ENCODE measurements at regions not wholly inside any gene's neighbourhood (a gene's known extent, or its start where the extent isn't known, plus 50 kb on each side); places are given as distances from the start of the nearest gene placed in this dataset.

- Histone ChIP-seq H3K4ac (replicated peaks; ENCODE audit: insufficient read length, low read depth, low read length) (no peak overlapping the region), H4K5ac (ENCODE audit: insufficient read length, low read depth, low read length) (no peak overlapping the region), H3K27ac (ENCODE audit: low read depth, low read length) (no peak overlapping the region), H3K18ac (ENCODE audit: extremely low read depth, low read length) (no peak overlapping the region), H3K4me3 (ENCODE audit: extremely low read depth in 1 of 4, insufficient read depth in 2 of 4, low read depth in 3 of 4, low read length in 4 of 4) (no peak overlapping the region), H3K36me3 (ENCODE audit: control insufficient read depth in 2 of 4, insufficient read depth in 4 of 4, low read length in 3 of 4) (no peaks in the 10 kb centered on the region), H4K8ac (ENCODE audit: extremely low read depth, insufficient read depth, low read length) (no peak overlapping the region), H3K79me2 (ENCODE audit: control insufficient read depth in 1 of 2, insufficient read depth in 2 of 2, low read length in 2 of 2) (no peaks in the 10 kb centered on the region), H3K14ac (ENCODE audit: insufficient read length) (no peak overlapping the region), H2AK5ac (ENCODE audit: low read depth, low read length) (no peak overlapping the region), H3K23ac (ENCODE audit: insufficient read length) (no peak overlapping the region), H2BK15ac (ENCODE audit: low read length) (no peak overlapping the region), H4K91ac (replicated peaks; ENCODE audit: insufficient read length, low read length) (no peak overlapping the region), H3K4me1 (replicated peaks in 1 of 4; ENCODE audit: control insufficient read depth in 3 of 4, insufficient read depth in 4 of 4, low read length in 3 of 4) (peaks cover 0 to 6% (median 0%) of the 10 kb centered on the region in 4 experiments; a peak in 2 of 7 replicates), H2BK12ac (ENCODE audit: low read depth, low read length) (no peak overlapping the region), H2BK20ac (ENCODE audit: low read length) (no peak overlapping the region), H4K20me1 (replicated peaks in 1 of 2; ENCODE audit: control insufficient read depth in 1 of 2, insufficient read depth in 2 of 2, low read length in 2 of 2) (no peaks in the 10 kb centered on the region), H3K4me2 (ENCODE audit: insufficient read depth in 1 of 2, low read depth in 2 of 2, low read length in 2 of 2) (no peak overlapping the region), H3K27me3 (replicated peaks in 1 of 4; ENCODE audit: control insufficient read depth in 3 of 4, extremely low read depth in 1 of 4, insufficient read depth in 3 of 4, low read length in 3 of 4) (peaks cover 0 to 6% (median 2%) of the 10 kb centered on the region in 4 experiments; a peak in 2 of 7 replicates), H2BK120ac (replicated peaks; ENCODE audit: low read depth, low read length) (no peak overlapping the region), H3K79me1 (ENCODE audit: low read depth, low read length) (no peaks in the 10 kb centered on the region), H2AFZ (ENCODE audit: low read length) (no peak overlapping the region), H2BK5ac (ENCODE audit: low read depth, low read length) (no peak overlapping the region), H3K9me3 (ENCODE audit: insufficient read depth in 2 of 2, low read depth in 1 of 2, low read length in 1 of 2) (no peaks in the 10 kb centered on the region), H3K56ac (replicated peaks; ENCODE audit: insufficient read length, low read depth, low read length) (no peak overlapping the region), H3K9ac (replicated peaks in 1 of 4; ENCODE audit: extremely low read depth in 1 of 4, low read depth in 3 of 4, low read length in 3 of 4) (no peak overlapping the region), H3K23me2 (ENCODE audit: low read depth, low read length) (no peaks in the 10 kb centered on the region)
- DNase-seq (ENCODE audit: low read depth in 1 of 2, low spot score in 2 of 2): no peak
- FAIRE-seq: no peak
- 73% methylated on average over 3 of the region's 4 CpGs; no CpG with 5 or more reads in 1 of the 2 experiments for WGBS, 2 experiments (ENCODE audit: extremely low coverage in 1 of 2, insufficient coverage in 1 of 2, insufficient read length in 1 of 2, insufficient replicate concordance in 2 of 2, low coverage in 1 of 2, low lambda C conversion rate in 2 of 2, missing lambda C conversion rate in 1 of 2)
- TF ChIP-seq FOSL1 (IDR thresholded peaks at IDR 0.05; ENCODE audit: insufficient read depth, low read depth, low read length): no peak
- TF ChIP-seq TCF12 (IDR thresholded peaks at IDR 0.05; ENCODE audit: low read depth, low read length): no peak
- no peak for TF ChIP-seq SRF (IDR thresholded peaks at IDR 0.05; ENCODE audit: low read depth, low read length)
- TF ChIP-seq TEAD4 (IDR thresholded peaks at IDR 0.05; ENCODE audit: low read depth, low read length): no peak
- TF ChIP-seq CEBPB (IDR thresholded peaks at IDR 0.05; ENCODE audit: low read depth, low read length): no peak
- no peak for TF ChIP-seq BCL11A (IDR thresholded peaks at IDR 0.05; ENCODE audit: low read depth in 2 of 2, low read length in 2 of 2)
- TF ChIP-seq RXRA (IDR thresholded peaks at IDR 0.05; ENCODE audit: insufficient read depth, low read depth, low read length): no peak
- TF ChIP-seq RAD21 (IDR thresholded peaks at IDR 0.05 in 1 of 2, conservative IDR thresholded peaks at IDR 0.05 in 1 of 2; ENCODE audit: low read depth in 2 of 2, low read length in 2 of 2): no peak
- POLR2A ChIA-PET (ENCODE audit: partially characterized antibody): no interaction called here
- CTCF ChIA-PET (ENCODE audit: partially characterized antibody): interaction anchor here (0.6 to 2.6 kb wide), 4 partner anchors 17 to 121 kb away, joined by 3 to 13 read pairs (median 7); no protein-coding TSS in a partner anchor
Observed at GRCh38 chr9:38138276-38138675, 69.2 kb upstream of the SHB start.

Measured in H1 (cell line).